ENCODE measurements at regions not wholly inside any gene's neighbourhood (a gene's known extent, or its start where the extent isn't known, plus 50 kb on each side); places are given as distances from the start of the nearest gene placed in this dataset.
A peak's percentile ranks its signal among the peaks of the same experiment; 100 is the strongest.

- TF ChIP-seq CTCF (IDR thresholded peaks at IDR 0.05; ENCODE audit: insufficient read depth, low read length), result no peak
- DNase-seq (ENCODE audit: low read depth), result no peak
- H3K4me3 ChIP-seq (ENCODE audit: low read depth, low read length), result no peak overlapping the region
Observed at GRCh38 chr20:51893723-51894122, 91.4 kb upstream of the SALL4 start.

DNA sequence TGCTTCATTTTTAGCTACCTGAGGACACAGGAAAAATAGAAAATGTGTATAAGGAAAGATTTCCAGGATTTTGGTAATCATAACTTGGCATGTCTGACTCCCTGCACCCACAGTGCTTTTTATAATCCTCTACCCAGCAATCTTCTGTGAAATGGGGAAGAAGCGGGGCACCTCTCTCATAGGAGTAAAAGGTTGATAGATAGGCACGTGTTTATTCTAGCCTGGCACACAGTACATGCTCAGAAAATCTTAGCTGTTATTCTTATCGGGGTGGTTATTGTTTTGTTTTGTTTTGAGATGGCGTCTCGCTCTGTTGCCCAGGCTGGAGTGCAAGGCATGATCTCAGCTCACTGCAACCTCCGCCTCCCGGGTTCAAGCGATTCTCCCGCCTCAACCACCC, 87.7 kb upstream of the SALL4 start:
- no peak for DNase-seq (ENCODE audit: low read depth)
- TF ChIP-seq CTCF (IDR thresholded peaks at IDR 0.05; ENCODE audit: insufficient read depth, low read length), result no peak
- no peak overlapping the region for H3K4me3 ChIP-seq (ENCODE audit: low read depth, low read length)

GRCh38 chr20:51889466-51889865, 87.1 kb upstream of the SALL4 start:
- no peak for DNase-seq (ENCODE audit: low read depth)
- H3K4me3 ChIP-seq (ENCODE audit: low read depth, low read length), result no peak overlapping the region
- TF ChIP-seq CTCF (IDR thresholded peaks at IDR 0.05; ENCODE audit: insufficient read depth, low read length), result no peak

DNA sequence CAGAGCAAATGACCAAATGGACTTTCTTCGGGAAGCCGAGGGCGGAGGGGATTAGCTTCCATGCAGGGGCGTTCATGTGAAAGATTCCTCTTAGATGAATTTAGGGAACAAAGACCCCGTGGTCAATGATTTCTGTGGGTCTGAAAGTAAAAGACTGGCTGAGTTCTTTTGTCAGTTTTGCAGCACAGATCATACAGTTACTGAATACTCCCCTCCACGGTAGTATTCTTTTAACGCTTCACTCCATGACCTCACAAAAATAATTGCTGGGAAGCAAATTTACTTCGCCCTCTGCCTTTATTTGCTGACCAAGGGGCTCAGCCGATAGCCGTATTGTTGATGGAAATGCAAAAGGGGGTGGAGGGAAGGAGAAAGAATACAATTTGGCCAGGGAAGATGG, 86.0 kb upstream of the SALL4 start:
- DNase-seq (ENCODE audit: low read depth), result no peak
- H3K4me3 ChIP-seq (ENCODE audit: low read depth, low read length), result no peak overlapping the region
- TF ChIP-seq CTCF (IDR thresholded peaks at IDR 0.05; ENCODE audit: insufficient read depth, low read length), result no peak

- H3K4me3 ChIP-seq (ENCODE audit: low read depth, low read length), result no peak overlapping the region
- no peak for TF ChIP-seq CTCF (IDR thresholded peaks at IDR 0.05; ENCODE audit: insufficient read depth, low read length)
- no peak for DNase-seq (ENCODE audit: low read depth)
Observed at GRCh38 chr20:51886891-51887608, 84.7 kb upstream of the SALL4 start.

- no peak for TF ChIP-seq CTCF (IDR thresholded peaks at IDR 0.05; ENCODE audit: insufficient read depth, low read length)
- DNase-seq (ENCODE audit: low read depth), result peak; percentile 16
- H3K4me3 ChIP-seq (ENCODE audit: low read depth, low read length), result no peak overlapping the region
Observed at GRCh38 chr20:51886341-51886740, 84.0 kb upstream of the SALL4 start.

- no peak overlapping the region for H3K4me3 ChIP-seq (ENCODE audit: low read depth, low read length)
- no peak for TF ChIP-seq CTCF (IDR thresholded peaks at IDR 0.05; ENCODE audit: insufficient read depth, low read length)
- DNase-seq (ENCODE audit: low read depth), result peak; percentile 51
Observed at GRCh38 chr20:51884561-51884960, 82.2 kb upstream of the SALL4 start.
